MM.1S (cell line): ENCODE measurements at regions not wholly inside any gene's neighbourhood (a gene's known extent, or its start where the extent isn't known, plus 50 kb on each side); places are given as distances from the start of the nearest gene placed in this dataset.

Experiments used
- EZH2 ChIP-seq: fragments of 300-600 bp; sonication (generic); optimal IDR thresholded peaks from 2 replicates; pipeline ENCODE3; 2017; ENCODE audit warnings: low read depth, mild to moderate bottlenecking, antibody characterized with exemption, low read length, mixed read lengths
- EZH2phosphoT487 ChIP-seq: fragments of 300-600 bp; sonication (generic); IDR thresholded peaks from 2 replicates; pipeline ENCODE4 v1.6.1; 2018; ENCODE audit warnings: antibody characterized with exemption, low read length
- TF ChIP-seq, protein P1 (sequence below): fragments of 300-600 bp; sonication (generic); IDR thresholded peaks from 2 replicates; pipeline ENCODE4 v1.5.1; 2016; ENCODE audit warnings: antibody characterized with exemption, low read length, mixed read lengths

DNA sequence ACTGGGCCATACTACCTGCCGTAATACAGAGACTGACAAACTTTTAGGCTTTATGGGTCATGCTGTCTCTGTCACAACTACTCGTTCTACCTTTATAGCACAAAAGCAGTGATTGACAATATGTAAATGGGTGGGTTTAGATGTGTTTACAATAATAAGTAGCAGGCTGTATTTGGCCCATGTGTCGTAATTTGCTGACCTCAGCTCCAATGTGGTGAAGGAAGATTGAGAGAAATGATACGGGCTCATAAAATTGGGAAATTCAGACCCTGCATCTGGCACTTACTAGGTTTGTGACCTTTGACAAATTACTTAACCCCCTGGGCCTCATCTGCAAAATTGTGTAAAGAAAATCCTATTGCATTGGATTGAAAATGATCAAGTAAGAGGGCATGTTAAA lies 150.8 kb upstream of the NPSR1 start:
- TF ChIP-seq, protein P1, sequence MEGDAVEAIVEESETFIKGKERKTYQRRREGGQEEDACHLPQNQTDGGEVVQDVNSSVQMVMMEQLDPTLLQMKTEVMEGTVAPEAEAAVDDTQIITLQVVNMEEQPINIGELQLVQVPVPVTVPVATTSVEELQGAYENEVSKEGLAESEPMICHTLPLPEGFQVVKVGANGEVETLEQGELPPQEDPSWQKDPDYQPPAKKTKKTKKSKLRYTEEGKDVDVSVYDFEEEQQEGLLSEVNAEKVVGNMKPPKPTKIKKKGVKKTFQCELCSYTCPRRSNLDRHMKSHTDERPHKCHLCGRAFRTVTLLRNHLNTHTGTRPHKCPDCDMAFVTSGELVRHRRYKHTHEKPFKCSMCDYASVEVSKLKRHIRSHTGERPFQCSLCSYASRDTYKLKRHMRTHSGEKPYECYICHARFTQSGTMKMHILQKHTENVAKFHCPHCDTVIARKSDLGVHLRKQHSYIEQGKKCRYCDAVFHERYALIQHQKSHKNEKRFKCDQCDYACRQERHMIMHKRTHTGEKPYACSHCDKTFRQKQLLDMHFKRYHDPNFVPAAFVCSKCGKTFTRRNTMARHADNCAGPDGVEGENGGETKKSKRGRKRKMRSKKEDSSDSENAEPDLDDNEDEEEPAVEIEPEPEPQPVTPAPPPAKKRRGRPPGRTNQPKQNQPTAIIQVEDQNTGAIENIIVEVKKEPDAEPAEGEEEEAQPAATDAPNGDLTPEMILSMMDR = no peak
- TF ChIP-seq EZH2 (no peak), EZH2phosphoT487 (no peak)
